NT2/D1 (cell line): ENCODE measurements at regions not wholly inside any gene's neighbourhood (a gene's known extent, or its start where the extent isn't known, plus 50 kb on each side); places are given as distances from the start of the nearest gene placed in this dataset.

ENCODE experiments used
- DNase-seq: peaks from one replicate; pipeline ENCODE4 v3.0.0-alpha.2; 2011; ENCODE audit warnings: low read depth, low spot score
- H3K27me3 ChIP-seq: 2 replicates; pipeline ENCODE4 v1.6.0; 2011; ENCODE audit warnings: mild to moderate bottlenecking; ENCODE audit not compliant: insufficient read length, insufficient read depth
- H3K36me3 ChIP-seq: 2 replicates; pipeline ENCODE4 v1.6.1; 2011; ENCODE audit warnings: mild to moderate bottlenecking, low read length, mixed read lengths; ENCODE audit not compliant: insufficient read depth, insufficient read length
- H3K4me1 ChIP-seq: 2 replicates; pipeline ENCODE4 v1.5.1; 2011; ENCODE audit not compliant: insufficient read depth, insufficient read length
- H3K4me3 ChIP-seq: 2 replicates; pipeline ENCODE4 v1.5.1; 2011; ENCODE audit warnings: low read depth; ENCODE audit not compliant: insufficient read length
- H3K9ac ChIP-seq: 2 replicates; pipeline ENCODE4 v1.6.0; 2011; ENCODE audit warnings: low read depth; ENCODE audit not compliant: insufficient read length
- H3K9me3 ChIP-seq: 2 replicates; pipeline ENCODE4 v1.5.1; 2011; ENCODE audit warnings: mild to moderate bottlenecking, low read length; ENCODE audit not compliant: insufficient read depth
- SUZ12 ChIP-seq: IDR thresholded peaks from 2 replicates; pipeline ENCODE4 v1.6.1; 2011; ENCODE audit not compliant: insufficient read length, insufficient read depth; ENCODE audit errors: extremely low read depth
- YY1 ChIP-seq: IDR thresholded peaks from 2 replicates; pipeline ENCODE4 v1.6.1; 2011; ENCODE audit not compliant: insufficient read length, insufficient read depth
- ZNF274 ChIP-seq: IDR thresholded peaks from 2 replicates; pipeline ENCODE4 v1.6.1; 2011; ENCODE audit warnings: mild to moderate bottlenecking, low read depth, low read length

DNA sequence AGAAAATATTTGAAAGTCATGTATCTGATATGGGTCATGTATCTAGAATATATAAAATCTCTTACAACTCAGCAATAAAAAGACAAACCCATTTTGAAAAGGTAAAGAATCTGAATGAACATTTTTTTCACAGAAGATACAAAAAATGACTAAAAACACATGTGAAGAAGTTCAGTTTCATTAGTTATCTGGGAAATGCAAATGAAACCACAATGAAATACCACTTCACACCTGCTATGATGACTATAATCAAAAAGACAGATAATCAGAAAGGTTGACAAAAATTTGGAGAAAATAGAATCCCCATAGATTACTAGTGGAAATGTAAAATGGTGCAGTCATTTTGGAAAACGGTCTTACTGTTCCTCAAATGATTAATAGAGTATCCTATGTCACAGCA is 631.0 kb downstream of the MRPL39 start:
- Histone ChIP-seq H3K27me3 (no peaks in the 10 kb centered on the region), H3K9me3 (peaks cover 8% of the 10 kb centered on the region; the same call in 1 of the 2 replicates), H3K36me3 (no peaks in the 10 kb centered on the region), H3K4me3 (no peak overlapping the region), H3K4me1 (no peaks in the 10 kb centered on the region), H3K9ac (no peak overlapping the region)
- no peak for DNase-seq
- TF ChIP-seq SUZ12 (no peak), ZNF274 (no peak), YY1 (no peak)

DNA sequence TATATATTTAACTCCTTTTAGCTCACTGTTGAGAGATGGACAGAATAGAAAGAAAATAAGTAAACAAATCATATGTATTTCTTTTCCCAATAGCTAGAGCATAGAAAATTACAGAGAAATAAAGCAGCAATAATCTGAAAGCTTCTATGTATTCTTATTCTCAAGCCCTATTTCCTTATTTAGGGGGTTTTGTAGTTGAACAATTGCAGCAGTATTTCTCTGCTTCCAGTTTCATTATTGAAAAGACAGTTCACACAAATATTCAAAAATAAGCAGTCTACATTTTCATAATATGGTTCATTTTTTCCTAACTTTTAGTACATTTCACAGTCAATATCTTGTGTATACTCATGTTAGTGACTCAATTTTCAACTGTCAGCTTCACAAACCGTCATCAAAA is 638.2 kb downstream of the MRPL39 start:
- Histone ChIP-seq H3K4me3 (no peak overlapping the region), H3K27me3 (no peaks in the 10 kb centered on the region), H3K9me3 (peaks cover 8% of the 10 kb centered on the region; the same call in 1 of the 2 replicates), H3K36me3 (no peaks in the 10 kb centered on the region), H3K4me1 (no peaks in the 10 kb centered on the region), H3K9ac (no peak overlapping the region)
- TF ChIP-seq ZNF274 (no peak), YY1 (no peak), SUZ12 (no peak)
- DNase-seq: no peak

- H3K4me3 ChIP-seq: no peak overlapping the region
- H3K4me1 ChIP-seq: no peaks in the 10 kb centered on the region
- no peak for DNase-seq
- no peaks in the 10 kb centered on the region for H3K36me3 ChIP-seq
- no peaks in the 10 kb centered on the region for H3K9me3 ChIP-seq
- H3K9ac ChIP-seq: no peak overlapping the region
- no peaks in the 10 kb centered on the region for H3K27me3 ChIP-seq
- TF ChIP-seq YY1: no peak
- TF ChIP-seq ZNF274: no peak
- TF ChIP-seq SUZ12: no peak
Observed at GRCh38 chr21:24955275-24955961, 651.9 kb downstream of the MRPL39 start.

DNA sequence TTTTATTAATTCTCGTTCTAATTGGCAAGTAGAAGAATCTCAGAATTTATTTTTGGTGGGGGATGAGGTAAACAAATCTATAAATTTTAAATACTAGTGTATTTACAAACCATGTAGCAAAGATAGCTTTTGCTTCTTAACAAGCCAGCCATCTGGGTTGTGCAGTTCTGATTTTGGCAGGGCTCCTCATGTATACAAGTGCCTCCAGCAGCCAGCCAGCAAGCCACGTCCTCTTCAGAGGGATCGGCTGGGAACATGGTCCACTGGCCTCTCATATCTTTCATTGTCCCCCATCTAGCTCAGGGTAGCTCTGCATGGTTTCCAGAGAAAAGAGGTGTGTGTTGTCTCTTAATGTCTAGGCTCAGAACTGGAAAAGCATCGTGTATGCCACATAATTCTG is 659.1 kb downstream of the MRPL39 start:
- Histone ChIP-seq H3K9ac (no peak overlapping the region), H3K9me3 (no peaks in the 10 kb centered on the region), H3K27me3 (no peaks in the 10 kb centered on the region), H3K4me1 (no peaks in the 10 kb centered on the region), H3K4me3 (no peak overlapping the region), H3K36me3 (no peaks in the 10 kb centered on the region)
- TF ChIP-seq YY1: no peak
- TF ChIP-seq ZNF274: no peak
- DNase-seq: no peak

GRCh38 chr21:24945910-24946309 is 661.4 kb downstream of the MRPL39 start:
- H3K4me3 ChIP-seq: no peak overlapping the region
- no peaks in the 10 kb centered on the region for H3K4me1 ChIP-seq
- DNase-seq: no peak
- TF ChIP-seq SUZ12 (no peak), YY1 (no peak), ZNF274 (no peak)
- H3K27me3 ChIP-seq: no peaks in the 10 kb centered on the region
- H3K36me3 ChIP-seq: no peaks in the 10 kb centered on the region
- no peaks in the 10 kb centered on the region for H3K9me3 ChIP-seq
- H3K9ac ChIP-seq: no peak overlapping the region

GRCh38 chr21:24941316-24942185 is 665.7 kb downstream of the MRPL39 start:
- Histone ChIP-seq H3K9me3 (no peaks in the 10 kb centered on the region), H3K36me3 (no peaks in the 10 kb centered on the region), H3K9ac (no peak overlapping the region), H3K4me1 (no peaks in the 10 kb centered on the region), H3K4me3 (no peak overlapping the region), H3K27me3 (no peaks in the 10 kb centered on the region)
- no peak for TF ChIP-seq YY1
- TF ChIP-seq ZNF274: no peak
- no peak for TF ChIP-seq SUZ12
- DNase-seq: peak; percentile 27

DNA sequence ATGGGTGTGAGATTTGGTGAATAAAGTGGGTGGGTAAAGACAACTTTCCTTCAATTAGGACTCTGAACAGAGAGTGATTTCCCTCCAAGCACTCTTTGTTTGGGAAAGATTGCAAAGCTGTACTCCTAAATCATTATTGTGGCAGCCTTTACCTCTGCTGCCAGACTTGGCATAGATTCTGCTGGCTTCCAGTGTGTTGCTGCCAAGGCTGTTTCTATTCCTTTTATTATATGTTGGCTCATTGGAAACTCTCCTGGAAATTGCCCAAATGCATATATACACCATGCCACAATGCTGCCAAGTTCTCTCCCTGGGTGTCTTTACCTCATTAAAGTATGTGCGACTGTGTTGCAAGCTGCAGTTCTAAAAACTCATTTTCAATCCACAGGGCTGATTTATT is 668.0 kb downstream of the MRPL39 start:
- TF ChIP-seq YY1: no peak
- Histone ChIP-seq H3K27me3 (no peaks in the 10 kb centered on the region), H3K4me1 (no peaks in the 10 kb centered on the region), H3K36me3 (no peaks in the 10 kb centered on the region), H3K9ac (no peak overlapping the region), H3K9me3 (no peaks in the 10 kb centered on the region), H3K4me3 (no peak overlapping the region)
- DNase-seq: no peak
